Stimulated activated naive B cell treated with anti-CD40 and anti-IgM and Interleukin-4, amounts not matched to agents 10 μg/mL and 1 μg/mL and 100 μg/mL, for 72 hours (primary cell): ENCODE measurements at regions not wholly inside any gene's neighbourhood (a gene's known extent, or its start where the extent isn't known, plus 50 kb on each side); places are given as distances from the start of the nearest gene placed in this dataset.

Source experiments
- ATAC-seq, 2 donors: fragments of 150-1000 bp; cut with Tn5 transposase; replicated peaks; 2 replicates each; pipeline ENCODE4 v1.10.0; 2021; ENCODE audit warnings: moderate library complexity in 1 of 2
- DNase-seq: peaks from one replicate; pipeline ENCODE4 v3.0.0; 2021
- H3K27ac Mint-ChIP-seq: one replicate; pipeline ENCODE4 v1.8.0; 2022; ENCODE audit warnings: mild to moderate bottlenecking, mixed read lengths
- H3K27me3 Mint-ChIP-seq, 2 donors: one replicate each; pipeline ENCODE4 v1.8.0; 2022; ENCODE audit warnings: mixed read lengths in 2 of 2
- H3K36me3 Mint-ChIP-seq, 2 donors: one replicate each; pipeline ENCODE4 v1.8.0; 2022; ENCODE audit warnings: mixed read lengths in 2 of 2, mild to moderate bottlenecking in 1 of 2
- H3K4me1 Mint-ChIP-seq, 2 donors: one replicate each; pipeline ENCODE4 v1.8.0; 2022; ENCODE audit warnings: mixed read lengths in 2 of 2, mild to moderate bottlenecking in 1 of 2
- H3K4me3 Mint-ChIP-seq, 2 donors: one replicate each; pipeline ENCODE4 v1.8.0; 2022; ENCODE audit warnings: mild to moderate bottlenecking in 2 of 2, mixed read lengths in 2 of 2, moderate library complexity in 1 of 2
- H3K9me3 Mint-ChIP-seq, 2 donors: one replicate each; pipeline ENCODE4 v1.8.0; 2022; ENCODE audit warnings: mixed read lengths in 2 of 2, mild to moderate bottlenecking in 1 of 2

DNA sequence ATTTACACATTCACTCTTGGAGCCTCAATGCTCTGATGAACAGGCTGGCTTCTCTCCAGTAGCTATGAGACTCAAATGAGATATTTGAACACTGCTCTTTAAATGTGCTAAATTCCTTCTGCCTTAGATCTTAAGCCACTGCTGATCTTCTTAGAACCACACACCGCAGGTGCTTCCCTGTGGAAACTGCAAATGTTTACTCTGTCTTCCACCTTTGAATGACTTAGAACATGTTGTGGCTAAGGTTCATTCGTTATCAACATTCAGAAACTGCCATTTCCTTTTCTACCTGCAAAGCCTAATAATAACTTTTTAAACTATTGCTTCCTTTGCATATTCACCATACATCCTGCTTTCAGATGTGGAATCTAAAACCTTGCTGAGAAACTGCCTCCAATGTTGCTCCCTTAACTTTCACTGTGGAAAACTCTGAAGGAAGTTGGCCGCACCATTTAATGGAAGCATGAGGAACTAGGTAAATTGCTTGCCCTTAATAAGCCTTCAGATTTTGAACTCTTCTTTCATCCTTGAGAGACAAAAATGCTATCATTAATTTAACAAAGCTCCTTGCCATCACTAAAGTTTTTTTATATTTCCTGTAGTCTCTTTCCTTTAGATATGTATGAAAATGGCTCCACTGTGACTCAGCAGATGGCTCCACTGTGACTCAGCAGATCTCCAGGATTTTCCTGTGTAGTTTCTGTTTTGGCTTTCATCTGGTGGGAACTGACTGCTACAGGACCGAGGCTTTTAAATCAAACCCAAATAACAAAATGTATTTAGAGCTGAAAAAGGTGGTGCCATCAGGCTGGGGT, 143.8 kb downstream of the TNFSF18 start:
- peaks cover 19 to 31% of the 10 kb centered on the region in 2 donors for H3K4me1 Mint-ChIP-seq
- ATAC-seq (peak; percentile 64 to 65), DNase-seq (no peak)
- no peaks in the 10 kb centered on the region for H3K36me3 Mint-ChIP-seq
- H3K27me3 Mint-ChIP-seq, result no peaks in the 10 kb centered on the region
- peak overlapping the region; percentile 59 for H3K27ac Mint-ChIP-seq
- H3K4me3 Mint-ChIP-seq, result peak overlapping the region in 1 of 2 donors; percentile 6
- peaks cover 0 to 6% of the 10 kb centered on the region in 2 donors for H3K9me3 Mint-ChIP-seq

DNA sequence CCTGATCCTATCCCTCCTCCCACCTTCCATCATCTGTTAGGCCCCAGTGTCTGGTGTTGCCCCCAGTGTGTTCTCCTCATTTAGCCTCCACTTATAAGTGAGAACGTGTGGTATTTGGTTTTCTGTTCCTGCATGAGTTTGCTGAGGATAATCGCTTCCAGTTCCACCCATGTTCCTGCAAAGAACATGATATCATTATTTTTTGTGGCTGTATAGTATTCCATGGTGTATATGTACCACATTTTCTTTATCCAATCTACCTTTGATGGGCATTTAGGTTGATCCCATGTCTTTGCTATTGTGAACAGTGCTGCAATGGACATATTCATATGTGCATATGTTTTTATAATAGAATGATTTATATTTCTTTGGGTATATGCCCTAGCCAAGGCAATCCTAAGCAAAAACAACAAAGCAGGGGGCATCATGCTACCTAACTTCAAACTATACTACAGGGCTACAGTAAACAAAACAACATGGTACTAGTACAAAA, 142.9 kb downstream of the TNFSF18 start:
- peaks cover 19 to 31% of the 10 kb centered on the region in 2 donors for H3K4me1 Mint-ChIP-seq
- ATAC-seq (no peak), DNase-seq (no peak)
- H3K4me3 Mint-ChIP-seq, result no peak overlapping the region
- no peaks in the 10 kb centered on the region for H3K27me3 Mint-ChIP-seq
- peaks cover 3 to 4% of the 10 kb centered on the region in 2 donors for H3K36me3 Mint-ChIP-seq
- no peak overlapping the region for H3K27ac Mint-ChIP-seq
- H3K9me3 Mint-ChIP-seq, result peaks cover 3 to 10% of the 10 kb centered on the region in 2 donors

DNA sequence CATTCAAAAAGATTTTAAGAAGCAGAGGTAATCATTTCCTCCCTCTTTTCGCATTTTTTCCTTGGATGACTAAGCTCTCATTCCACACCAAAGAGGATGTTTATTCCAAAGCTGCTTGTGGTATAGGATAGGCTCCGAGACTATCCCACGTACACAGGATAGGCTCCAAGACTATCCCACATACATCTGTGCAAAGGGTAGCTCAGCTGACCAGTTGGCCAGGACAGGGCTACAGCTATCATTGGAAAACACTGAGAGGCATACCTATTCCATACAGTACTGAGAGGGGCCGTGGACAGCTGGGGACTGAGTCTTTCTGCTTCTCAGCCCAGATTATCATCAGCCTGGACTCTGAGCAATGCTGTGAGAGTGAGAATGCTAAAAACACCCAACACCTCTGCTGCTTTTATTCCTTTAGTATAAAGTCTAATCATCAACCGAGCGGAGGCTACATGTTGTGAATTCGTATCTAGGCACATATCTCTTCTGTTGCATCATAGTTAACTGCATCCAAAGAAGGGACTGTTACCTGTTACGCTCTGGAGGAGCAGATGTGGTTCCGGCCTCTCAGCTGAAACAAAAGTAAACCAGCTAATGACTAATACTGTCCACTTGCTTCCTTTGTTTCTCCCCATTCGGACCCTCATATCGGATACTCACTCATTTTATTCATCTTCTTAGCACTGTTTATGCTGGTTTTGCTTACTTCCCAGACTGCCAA, 141.0 kb downstream of the TNFSF18 start:
- Mint-ChIP-seq H3K27me3 (no peaks in the 10 kb centered on the region), H3K27ac (no peak overlapping the region), H3K36me3 (peaks cover 11 to 12% of the 10 kb centered on the region in 2 donors), H3K4me1 (peaks cover 18 to 28% of the 10 kb centered on the region in 2 donors), H3K4me3 (no peak overlapping the region), H3K9me3 (peaks cover 9 to 18% of the 10 kb centered on the region in 2 donors)
- ATAC-seq (no peak), DNase-seq (no peak)

DNA sequence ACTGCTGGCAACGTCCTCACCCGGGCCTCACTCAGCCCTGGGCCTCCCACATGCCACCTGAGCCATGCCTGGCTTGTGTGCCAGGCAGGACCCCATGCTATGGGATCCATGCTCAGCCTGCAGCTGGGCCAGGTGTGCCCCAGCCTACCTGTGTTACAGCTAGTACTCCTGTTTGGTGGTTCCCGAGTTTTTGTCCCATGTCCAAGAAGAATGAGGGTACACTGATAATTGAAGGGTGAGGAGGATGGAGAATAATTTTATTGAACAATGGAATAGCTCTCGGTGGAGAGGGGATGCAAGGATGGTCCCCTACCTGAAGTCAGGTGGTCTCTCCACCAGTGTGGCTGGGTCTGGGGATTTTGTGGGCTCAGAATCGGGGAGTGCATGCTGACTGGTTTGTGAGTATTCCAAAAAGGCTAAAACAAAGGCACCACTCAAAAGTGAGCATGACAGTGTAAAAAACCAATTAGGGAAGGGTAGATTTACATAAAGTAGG, 137.9 kb downstream of the TNFSF18 start:
- no peak for ATAC-seq
- Mint-ChIP-seq H3K4me3 (no peak overlapping the region), H3K27ac (no peak overlapping the region), H3K4me1 (peaks cover 0 to 4% of the 10 kb centered on the region in 2 donors), H3K27me3 (no peaks in the 10 kb centered on the region), H3K36me3 (peaks cover 11 to 12% of the 10 kb centered on the region in 2 donors), H3K9me3 (peaks cover 9 to 18% of the 10 kb centered on the region in 2 donors)
- DNase-seq, result no peak

DNA sequence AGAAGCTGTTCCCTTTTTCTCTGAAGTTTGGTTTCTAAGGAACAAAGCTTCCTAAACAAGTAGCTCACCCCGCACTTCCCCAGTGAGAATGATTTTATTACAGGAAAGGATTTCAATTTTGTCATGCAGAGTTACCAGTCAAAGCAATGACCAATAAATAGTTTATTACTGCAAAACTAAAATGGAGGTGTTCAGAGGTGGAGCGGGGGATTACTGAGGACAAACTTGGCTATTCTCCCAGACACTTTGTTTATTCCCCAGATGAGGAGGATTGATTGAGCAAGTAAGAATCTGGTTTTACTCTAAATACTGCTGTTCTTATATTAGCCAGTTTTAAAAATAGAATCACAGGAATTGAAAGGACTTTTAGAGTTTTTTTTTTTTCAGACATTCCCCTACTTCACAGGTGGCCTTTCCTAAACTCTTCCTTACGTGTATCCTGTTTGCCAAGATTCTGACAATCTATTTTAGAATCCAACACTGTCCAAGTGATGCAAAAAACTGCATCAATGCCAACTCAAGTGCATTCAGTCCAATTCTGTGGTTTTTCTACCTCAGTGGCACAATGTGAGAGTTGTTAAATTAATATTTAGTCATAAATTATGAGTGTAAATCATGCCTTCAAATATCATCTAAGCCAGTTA, 136.1 kb downstream of the TNFSF18 start:
- DNase-seq (no peak), ATAC-seq (no peak)
- Mint-ChIP-seq H3K27ac (no peak overlapping the region), H3K9me3 (peaks cover 9 to 11% of the 10 kb centered on the region in 2 donors), H3K4me3 (no peak overlapping the region), H3K4me1 (peaks cover 0 to 4% of the 10 kb centered on the region in 2 donors), H3K27me3 (no peaks in the 10 kb centered on the region), H3K36me3 (peaks cover 11 to 12% of the 10 kb centered on the region in 2 donors)

DNA sequence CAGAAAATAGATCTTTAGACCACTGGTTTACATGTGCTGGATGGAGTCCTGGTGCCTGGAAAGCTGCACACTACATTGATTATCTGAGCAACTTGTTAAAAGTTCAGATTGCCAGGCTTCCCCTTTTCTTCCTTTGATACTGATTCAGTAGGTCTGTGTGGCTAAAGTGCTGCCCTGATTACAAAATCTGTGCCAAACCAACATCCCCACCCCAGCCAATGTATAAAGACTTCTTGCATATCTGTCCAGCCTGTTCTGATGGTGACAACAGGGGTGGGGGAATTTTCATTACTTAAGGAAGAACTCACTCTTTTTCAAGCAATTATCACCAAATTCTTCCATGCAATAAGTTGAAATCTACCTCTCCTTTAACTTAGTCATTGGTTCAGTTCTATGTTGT, 135.5 kb downstream of the TNFSF18 start:
- ATAC-seq, result no peak
- peaks cover 9 to 11% of the 10 kb centered on the region in 2 donors for H3K9me3 Mint-ChIP-seq
- DNase-seq, result no peak
- H3K4me3 Mint-ChIP-seq, result no peak overlapping the region
- no peak overlapping the region for H3K27ac Mint-ChIP-seq
- no peaks in the 10 kb centered on the region for H3K27me3 Mint-ChIP-seq
- peaks cover 0 to 4% of the 10 kb centered on the region in 2 donors for H3K4me1 Mint-ChIP-seq
- peaks cover 11 to 12% of the 10 kb centered on the region in 2 donors for H3K36me3 Mint-ChIP-seq

DNA sequence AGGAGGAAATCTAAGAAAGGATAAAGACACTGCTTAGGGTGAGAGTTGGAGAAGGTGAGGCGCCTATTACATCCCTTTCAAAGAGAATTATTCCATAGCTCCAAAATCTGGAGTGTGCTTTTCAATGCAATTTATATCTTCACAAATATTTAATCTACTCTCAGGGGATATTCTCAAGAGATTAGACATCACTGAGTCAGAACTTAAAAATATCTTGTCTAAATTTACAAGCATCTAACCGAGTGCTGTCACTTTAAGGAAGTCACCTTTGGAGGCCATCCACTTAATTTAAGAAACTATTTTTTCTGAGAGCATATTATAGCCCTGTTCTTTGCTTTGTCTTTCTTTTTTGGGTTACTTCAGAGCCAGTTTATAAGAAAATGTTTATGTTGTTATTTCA, 134.6 kb downstream of the TNFSF18 start:
- Mint-ChIP-seq H3K9me3 (peaks cover 9 to 11% of the 10 kb centered on the region in 2 donors), H3K27me3 (no peaks in the 10 kb centered on the region), H3K36me3 (peaks cover 11 to 12% of the 10 kb centered on the region in 2 donors), H3K4me1 (peaks cover 0 to 4% of the 10 kb centered on the region in 2 donors), H3K4me3 (no peak overlapping the region), H3K27ac (no peak overlapping the region)
- ATAC-seq (no peak), DNase-seq (no peak)

DNA sequence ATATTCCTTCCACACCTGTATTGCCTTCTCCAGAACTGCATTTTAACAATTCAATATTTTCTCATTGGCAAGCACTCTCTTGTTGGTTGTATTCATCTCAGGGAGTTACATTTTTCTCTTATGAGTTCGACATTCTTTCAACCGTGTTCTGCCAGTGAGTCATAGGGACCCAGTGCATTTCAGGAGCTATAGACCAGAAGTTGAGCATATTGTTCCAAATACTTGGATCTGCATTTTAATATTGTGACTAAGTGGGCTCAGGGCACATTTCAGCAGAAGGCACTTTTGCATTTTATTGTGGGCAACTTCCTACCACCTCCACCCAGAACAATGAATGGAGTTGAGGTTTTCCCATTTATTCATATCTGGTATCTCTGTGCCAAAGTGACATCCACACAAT, 132.8 kb downstream of the TNFSF18 start:
- Mint-ChIP-seq H3K27ac (no peak overlapping the region), H3K36me3 (peaks cover 7% of the 10 kb centered on the region in 2 donors), H3K9me3 (peaks cover 6 to 7% of the 10 kb centered on the region in 2 donors), H3K4me3 (no peak overlapping the region), H3K4me1 (peaks cover 0 to 4% of the 10 kb centered on the region in 2 donors), H3K27me3 (no peaks in the 10 kb centered on the region)
- ATAC-seq (no peak), DNase-seq (no peak)

DNA sequence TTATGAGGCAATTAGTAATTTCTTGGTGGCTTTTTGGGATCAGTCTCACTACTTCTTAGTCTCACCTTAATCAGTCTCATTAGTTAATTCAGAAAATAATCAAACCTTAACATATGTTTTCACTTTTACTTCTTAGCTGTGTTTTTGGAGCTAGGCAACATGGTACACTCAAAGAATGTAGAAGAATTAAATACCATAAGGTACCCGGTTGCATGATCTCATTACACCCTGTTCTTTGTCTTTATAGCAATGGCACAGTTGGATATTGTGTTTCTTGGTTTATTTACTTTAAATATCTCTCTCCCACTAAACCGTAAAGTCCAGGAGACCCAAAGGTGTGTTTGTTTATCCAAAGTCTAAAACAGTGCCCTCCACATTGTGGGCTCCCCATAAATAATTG, 132.3 kb downstream of the TNFSF18 start:
- Mint-ChIP-seq H3K4me3 (no peak overlapping the region), H3K36me3 (peaks cover 1 to 2% of the 10 kb centered on the region in 2 donors), H3K4me1 (peaks cover 0 to 4% of the 10 kb centered on the region in 2 donors), H3K27ac (no peak overlapping the region), H3K9me3 (peaks cover 2% of the 10 kb centered on the region in 2 donors), H3K27me3 (no peaks in the 10 kb centered on the region)
- DNase-seq (no peak), ATAC-seq (no peak)

DNA sequence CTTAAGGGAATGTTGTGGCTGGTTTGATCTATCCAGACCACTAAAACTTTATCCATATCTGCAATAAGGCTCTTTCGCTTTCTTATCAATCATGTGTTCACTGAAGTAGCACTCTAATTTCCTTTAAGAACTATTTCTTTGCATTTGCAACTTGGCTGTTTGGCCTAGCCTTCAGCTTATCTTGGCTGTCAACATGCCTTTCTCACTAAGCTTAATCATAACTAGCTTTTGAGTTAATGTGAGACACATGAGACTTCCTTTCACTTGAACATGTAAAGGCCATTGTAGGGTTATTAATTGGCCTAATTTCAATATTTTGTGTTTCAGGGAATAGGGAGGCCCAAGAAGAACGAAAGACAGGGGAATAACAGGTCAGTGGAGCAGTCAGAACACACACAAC, 124.7 kb downstream of the TNFSF18 start:
- ATAC-seq, result no peak
- DNase-seq, result no peak
- Mint-ChIP-seq H3K4me1 (no peaks in the 10 kb centered on the region), H3K9me3 (no peaks in the 10 kb centered on the region), H3K27ac (no peak overlapping the region), H3K36me3 (no peaks in the 10 kb centered on the region), H3K27me3 (no peaks in the 10 kb centered on the region), H3K4me3 (no peak overlapping the region)

DNA sequence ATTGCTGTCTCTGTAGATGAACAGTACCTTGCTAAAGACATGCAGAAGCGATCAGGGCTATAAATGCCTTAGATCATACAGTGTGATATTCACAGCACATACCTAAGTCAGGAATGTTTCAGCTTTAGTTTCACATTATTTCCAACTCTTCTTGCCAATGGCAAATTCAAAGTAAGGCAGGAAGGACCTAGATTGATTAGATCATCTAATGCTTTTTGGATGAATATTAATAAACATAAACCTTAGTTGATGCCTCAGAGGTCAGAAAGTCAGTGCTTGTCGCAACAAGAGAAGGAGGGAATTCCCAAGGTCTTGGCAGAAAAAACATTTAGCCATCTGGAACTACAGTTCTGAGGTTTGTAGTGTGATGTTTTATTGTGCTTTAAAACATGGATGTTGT, 122.3 kb downstream of the TNFSF18 start:
- no peak overlapping the region for H3K4me3 Mint-ChIP-seq
- no peaks in the 10 kb centered on the region for H3K27me3 Mint-ChIP-seq
- peaks cover 2 to 6% of the 10 kb centered on the region in 2 donors for H3K4me1 Mint-ChIP-seq

DNA sequence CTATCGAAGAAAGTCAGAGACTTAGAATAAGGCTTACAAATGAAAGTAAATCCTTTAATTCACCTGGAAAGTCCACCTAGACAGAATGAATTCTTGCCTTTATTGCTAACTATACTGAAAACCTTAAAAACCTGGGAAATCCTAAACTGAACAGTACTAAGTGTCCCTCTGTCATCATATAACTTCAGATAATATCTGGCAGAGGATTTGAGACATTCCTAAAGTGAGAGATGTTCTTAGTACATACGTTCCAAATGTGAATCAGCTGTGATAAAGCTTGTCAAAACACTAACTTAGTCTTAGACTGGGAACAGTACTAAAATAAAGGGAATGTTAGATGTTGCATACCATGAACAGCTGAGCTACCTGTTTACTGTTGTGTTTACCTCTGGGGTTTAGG, 121.7 kb downstream of the TNFSF18 start:
- H3K27ac Mint-ChIP-seq, result no peak overlapping the region
- no peaks in the 10 kb centered on the region for H3K36me3 Mint-ChIP-seq
- ATAC-seq (no peak), DNase-seq (no peak)
- peaks cover 4 to 12% of the 10 kb centered on the region in 2 donors for H3K4me1 Mint-ChIP-seq
- no peaks in the 10 kb centered on the region for H3K27me3 Mint-ChIP-seq
- peaks cover 0 to 1% of the 10 kb centered on the region in 2 donors for H3K9me3 Mint-ChIP-seq
- no peak overlapping the region for H3K4me3 Mint-ChIP-seq

More for the DNA sequence above, 122.3 kb downstream of the TNFSF18 start:
- ATAC-seq (no peak), DNase-seq (no peak)
- Mint-ChIP-seq H3K36me3 (no peaks in the 10 kb centered on the region), H3K27ac (no peak overlapping the region), H3K9me3 (peaks cover 0 to 1% of the 10 kb centered on the region in 2 donors)

DNA sequence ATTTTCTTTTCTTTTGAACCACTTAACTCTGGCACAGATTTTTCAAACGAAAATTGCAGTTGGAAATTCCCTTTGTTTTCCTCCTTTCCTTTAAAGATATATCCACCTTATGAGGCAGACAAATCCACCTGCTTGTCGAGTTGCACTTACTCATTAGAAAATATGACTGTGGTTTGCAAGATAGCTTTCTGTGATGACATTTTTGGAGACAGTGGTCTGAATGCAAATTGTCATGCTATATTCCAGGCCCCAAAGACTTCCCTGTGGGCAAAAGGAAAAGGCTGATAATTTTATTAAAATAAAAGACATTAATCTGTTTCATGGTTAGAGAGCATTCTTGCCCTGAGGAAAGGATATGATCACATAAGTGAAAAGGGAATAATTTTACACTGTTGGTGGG, 120.6 kb downstream of the TNFSF18 start:
- H3K27me3 Mint-ChIP-seq, result no peaks in the 10 kb centered on the region
- H3K36me3 Mint-ChIP-seq, result no peaks in the 10 kb centered on the region
- peaks cover 12 to 24% of the 10 kb centered on the region in 2 donors for H3K4me1 Mint-ChIP-seq
- ATAC-seq (no peak), DNase-seq (no peak)
- peaks cover 0 to 3% of the 10 kb centered on the region in 2 donors for H3K9me3 Mint-ChIP-seq
- H3K27ac Mint-ChIP-seq, result no peak overlapping the region
- no peak overlapping the region for H3K4me3 Mint-ChIP-seq

DNA sequence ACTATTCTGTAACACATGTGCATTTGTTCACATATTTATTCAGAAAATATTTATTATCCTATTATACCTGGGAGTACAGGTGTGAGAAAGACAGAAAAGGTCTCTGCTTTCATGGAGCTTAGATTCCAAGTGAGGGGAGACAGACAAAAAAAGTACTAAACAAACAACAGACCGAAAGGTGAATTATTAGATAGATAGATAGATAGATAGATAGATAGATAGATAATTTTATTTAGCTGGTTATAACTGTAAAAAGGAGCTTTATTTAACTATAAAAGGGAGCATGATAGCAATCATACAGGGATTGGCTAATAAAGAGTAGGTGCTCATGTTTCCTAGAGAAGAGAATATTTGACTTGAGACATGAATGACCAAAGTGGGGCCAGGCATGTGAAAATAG, 119.4 kb downstream of the TNFSF18 start:
- DNase-seq, result no peak
- ATAC-seq, result no peak
- Mint-ChIP-seq H3K27ac (no peak overlapping the region), H3K9me3 (peaks cover 0 to 3% of the 10 kb centered on the region in 2 donors), H3K4me3 (no peak overlapping the region), H3K4me1 (peaks cover 12 to 25% of the 10 kb centered on the region in 2 donors), H3K27me3 (no peaks in the 10 kb centered on the region), H3K36me3 (no peaks in the 10 kb centered on the region)
